ENCODE measurements at regions not wholly inside any gene's neighbourhood (a gene's known extent, or its start where the extent isn't known, plus 50 kb on each side); places are given as distances from the start of the nearest gene placed in this dataset.

- DNase-seq (ENCODE audit: low spot score): no peak
These were observed 307.8 kb upstream of the AGTR1 start for GRCh38 chr3:148389916-148390315.

- DNase-seq (ENCODE audit: low spot score): no peak
These were observed 301.9 kb upstream of the AGTR1 start for GRCh38 chr3:148395821-148396220.

DNA sequence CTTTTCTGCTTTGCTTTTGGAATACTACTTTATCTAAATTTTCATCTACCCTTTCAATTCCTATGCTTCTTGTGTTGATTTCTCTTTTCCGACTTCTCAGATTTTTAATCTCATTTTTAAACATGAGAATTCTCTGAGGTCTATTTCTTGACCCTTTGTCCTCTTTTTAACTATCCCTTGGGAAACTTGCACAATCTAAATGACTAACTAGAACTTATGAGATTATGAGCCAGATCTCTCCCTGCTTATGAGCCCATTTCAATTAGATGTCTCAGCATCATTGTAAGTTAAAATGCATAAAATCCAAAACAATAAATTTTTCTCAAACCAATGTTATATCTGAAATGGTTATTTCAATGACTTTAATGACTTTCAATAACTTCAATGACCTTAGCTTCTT, 296.9 kb upstream of the AGTR1 start:
- no peak for DNase-seq (ENCODE audit: low spot score)

DNA sequence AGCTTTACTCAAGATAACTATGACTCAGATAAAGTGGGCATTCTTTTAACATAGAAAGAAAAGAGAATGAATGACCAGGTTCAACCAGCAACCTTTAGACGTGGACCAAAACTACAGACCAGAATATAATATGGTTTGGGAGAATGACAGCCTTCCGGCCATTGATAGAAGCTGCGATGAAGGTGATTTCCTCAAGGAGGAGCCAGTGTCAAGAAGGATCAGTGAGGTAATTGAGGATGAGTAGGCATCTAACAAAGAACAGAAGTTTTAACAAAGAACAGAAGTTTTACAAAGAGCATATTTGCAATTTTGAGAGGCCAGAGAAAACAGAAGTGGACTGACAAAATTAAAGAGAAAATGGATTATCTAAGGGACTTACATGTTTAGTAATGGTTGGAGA, 289.0 kb upstream of the AGTR1 start:
- DNase-seq (ENCODE audit: low spot score): no peak

DNA sequence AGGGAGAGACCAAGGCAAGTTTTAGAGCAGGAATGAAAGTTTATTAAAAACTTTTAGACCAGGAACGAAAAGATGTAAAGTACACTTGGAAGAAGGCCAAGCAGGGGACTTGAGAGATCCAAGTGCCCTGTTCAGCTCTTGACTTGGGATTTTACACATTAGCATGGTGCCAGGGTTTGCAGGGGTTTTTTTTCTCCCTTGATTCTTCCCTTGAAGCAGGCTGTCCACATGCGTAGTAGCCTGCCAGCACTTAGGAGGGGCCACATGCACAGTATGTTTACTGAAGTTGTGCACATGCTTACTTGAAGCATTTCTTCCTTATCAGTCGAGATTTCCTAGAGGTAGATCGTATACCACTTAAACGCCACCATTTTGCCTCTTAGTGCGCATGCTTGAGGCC, 277.5 kb upstream of the AGTR1 start:
- DNase-seq (ENCODE audit: low spot score): no peak

DNA sequence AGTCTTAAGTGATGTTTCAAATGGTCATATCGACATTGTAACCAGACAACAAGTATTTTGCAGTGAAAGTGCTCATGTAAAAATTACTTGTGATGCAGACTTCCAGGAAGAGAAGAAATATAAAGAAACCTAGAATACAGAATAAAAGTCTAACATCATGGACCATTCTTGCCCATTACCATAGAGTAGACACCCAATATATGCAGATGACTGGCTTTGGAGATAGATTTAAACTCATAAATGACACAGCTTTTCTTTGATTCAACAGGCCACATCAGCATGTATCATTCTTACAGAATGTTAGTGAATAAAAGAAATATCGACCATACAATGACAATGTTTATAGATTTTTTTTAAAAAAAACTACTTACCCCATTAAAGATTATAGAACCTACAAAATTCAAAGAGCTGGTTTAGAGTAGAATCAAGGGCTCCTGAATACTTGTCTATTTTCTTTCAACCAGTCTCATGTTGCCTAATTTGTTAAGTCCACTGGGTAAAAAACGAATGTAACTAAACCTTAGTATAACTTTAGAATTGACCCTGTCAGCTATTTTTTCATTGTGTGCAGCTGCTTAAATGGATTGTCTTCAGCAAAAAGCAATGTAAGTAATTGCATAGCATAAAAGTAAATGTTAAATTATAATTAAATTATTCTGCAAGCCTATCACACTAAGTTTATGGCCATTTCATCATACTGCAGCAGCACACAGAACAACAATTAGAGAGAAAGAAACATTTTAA, 268.7 kb upstream of the AGTR1 start:
- DNase-seq (ENCODE audit: low spot score): no peak

- DNase-seq (ENCODE audit: low spot score): no peak
These were observed 264.0 kb upstream of the AGTR1 start for GRCh38 chr3:148433665-148434064.

DNA sequence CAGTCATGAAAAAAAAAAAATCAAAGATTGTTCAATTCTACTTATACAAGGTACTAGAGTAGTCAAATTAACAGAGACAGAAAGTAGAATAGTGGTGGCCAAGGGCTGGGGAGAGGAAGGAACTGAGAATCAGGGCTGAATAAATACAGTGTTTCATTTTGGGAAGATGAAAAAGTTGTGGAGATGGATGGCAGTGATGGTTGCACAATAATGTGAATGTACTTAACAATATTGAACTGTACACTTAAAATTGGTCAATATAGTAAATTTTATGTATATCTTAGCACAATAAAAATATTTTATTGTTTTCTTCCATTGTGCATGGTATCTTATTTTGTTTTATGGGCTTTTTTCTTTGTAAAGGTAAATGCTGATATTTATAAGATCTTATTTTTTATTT, 262.2 kb upstream of the AGTR1 start:
- DNase-seq (ENCODE audit: low spot score): no peak

DNA sequence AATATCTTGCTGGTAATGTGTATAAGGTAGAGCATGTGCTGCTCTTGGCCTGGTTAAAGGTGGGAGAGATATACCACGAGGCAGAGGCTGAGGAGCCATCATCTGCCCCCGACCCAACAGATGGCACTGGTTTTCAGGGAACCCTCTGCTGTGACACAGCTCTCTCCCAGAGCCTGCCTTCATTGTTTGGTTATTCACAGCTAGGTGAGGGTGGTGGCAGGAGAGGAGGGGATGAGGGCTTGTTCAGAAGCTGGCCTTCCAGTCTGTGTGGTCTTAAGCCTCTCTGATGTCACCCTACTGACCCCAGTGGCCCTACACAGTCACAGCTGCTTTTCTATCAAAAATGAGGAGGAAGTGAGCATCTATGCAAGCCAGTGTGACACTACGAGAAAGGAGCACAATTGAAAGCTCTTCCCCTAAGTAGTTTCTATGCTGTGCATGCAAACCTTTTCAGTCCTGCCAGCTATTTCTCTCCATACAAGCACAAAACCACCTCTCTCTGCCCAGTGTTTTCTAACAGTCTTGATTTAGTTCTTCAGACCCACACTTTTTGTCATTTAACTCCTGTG, 258.4 kb upstream of the AGTR1 start:
- peak; percentile 56 for DNase-seq (ENCODE audit: low spot score)

DNA sequence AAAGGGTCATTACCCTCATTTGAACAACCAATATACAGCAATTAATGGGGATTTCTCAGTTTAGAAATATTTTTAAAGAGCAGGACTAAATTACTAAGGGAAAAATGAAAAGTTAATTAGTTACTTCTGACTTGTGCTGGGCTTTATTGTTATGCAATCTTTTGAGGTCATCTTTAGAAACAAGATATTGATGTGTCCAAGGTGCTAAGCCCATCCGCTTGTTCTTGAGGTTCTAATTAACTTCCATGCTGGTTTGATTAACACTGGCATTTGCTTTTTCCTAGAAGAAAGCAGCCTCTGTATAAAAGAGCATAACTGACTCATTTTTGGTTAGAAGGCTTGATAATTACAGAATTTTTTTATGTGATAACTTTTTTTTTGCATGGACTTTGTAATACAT, 256.5 kb upstream of the AGTR1 start:
- no peak for DNase-seq (ENCODE audit: low spot score)

DNA sequence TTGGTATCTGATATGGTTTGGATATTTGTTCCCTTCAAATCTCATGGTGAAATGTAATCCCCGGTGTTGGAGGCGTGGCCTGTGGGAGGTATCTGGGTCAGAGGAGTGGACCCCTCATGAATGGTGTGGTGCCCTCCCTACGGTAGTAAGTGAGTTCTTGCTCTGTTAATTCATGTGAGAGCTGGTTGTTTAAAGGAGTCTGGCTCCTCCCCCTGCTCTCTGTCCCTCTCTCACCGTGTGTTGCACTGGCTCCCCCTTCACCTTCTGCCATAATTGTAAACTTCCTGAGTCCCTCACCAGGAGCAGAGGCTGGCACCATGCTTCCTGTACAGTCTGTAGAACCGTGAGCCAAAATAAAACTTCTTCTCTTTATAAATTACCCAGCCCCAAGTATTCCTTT, 246.9 kb upstream of the AGTR1 start:
- no peak for DNase-seq (ENCODE audit: low spot score)

DNA sequence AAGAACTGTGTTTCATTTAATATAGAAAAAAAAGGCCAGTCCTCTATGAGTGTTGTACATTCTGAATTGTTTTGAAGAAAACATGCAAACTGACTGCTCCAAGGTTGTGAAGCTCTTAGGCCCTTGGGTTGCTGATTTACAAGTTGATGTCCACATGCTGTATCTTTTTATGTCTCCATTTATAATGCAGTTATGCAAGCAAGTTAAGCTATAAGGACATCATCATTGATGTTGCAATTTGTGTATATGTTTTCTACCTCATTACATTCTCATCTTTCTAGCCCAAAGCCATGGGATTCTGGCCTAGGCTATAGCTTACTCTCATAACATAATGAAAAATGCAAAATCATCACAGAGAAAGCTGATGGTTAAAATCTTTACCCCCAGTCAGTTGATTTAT, 245.7 kb upstream of the AGTR1 start:
- DNase-seq (ENCODE audit: low spot score): no peak

DNA sequence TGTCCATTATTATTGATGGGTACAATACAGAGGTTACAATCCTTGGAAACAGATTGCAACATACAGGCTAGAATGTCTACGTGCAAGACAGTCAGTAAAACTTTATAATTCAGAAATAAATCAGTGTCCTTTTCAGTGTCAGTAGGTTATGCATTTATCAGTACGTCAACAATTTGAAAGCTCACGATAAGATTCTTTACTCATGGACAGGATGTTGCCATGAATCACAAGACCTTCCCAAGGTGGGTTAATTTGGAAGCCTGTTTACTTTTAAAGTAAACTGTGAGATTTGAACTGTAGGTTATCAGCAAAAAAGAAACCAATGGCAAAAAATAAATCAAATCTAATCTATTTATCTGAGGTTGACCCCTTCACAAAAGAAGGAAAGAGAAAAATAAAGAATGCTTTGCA, 243.9 kb upstream of the AGTR1 start:
- DNase-seq (ENCODE audit: low spot score): no peak

- no peak for DNase-seq (ENCODE audit: low spot score)
These were observed 242.6 kb upstream of the AGTR1 start for GRCh38 chr3:148455098-148455497.

GRCh38 chr3:148457886-148458285, 239.8 kb upstream of the AGTR1 start:
- DNase-seq (ENCODE audit: low spot score): no peak

- no peak for DNase-seq (ENCODE audit: low spot score)
These were observed 237.7 kb upstream of the AGTR1 start for GRCh38 chr3:148459931-148460513.

- DNase-seq (ENCODE audit: low spot score): no peak
These were observed 237.0 kb upstream of the AGTR1 start for GRCh38 chr3:148460686-148461085.

GRCh38 chr3:148464246-148464645, 233.5 kb upstream of the AGTR1 start:
- no peak for DNase-seq (ENCODE audit: low spot score)

- DNase-seq (ENCODE audit: low spot score): no peak
These were observed 231.6 kb upstream of the AGTR1 start for GRCh38 chr3:148466143-148466542.

- DNase-seq (ENCODE audit: low spot score): no peak
These were observed 230.5 kb upstream of the AGTR1 start for GRCh38 chr3:148466980-148467740.

- no peak for DNase-seq (ENCODE audit: low spot score)
These were observed 220.3 kb upstream of the AGTR1 start for GRCh38 chr3:148477375-148477774.

DNA sequence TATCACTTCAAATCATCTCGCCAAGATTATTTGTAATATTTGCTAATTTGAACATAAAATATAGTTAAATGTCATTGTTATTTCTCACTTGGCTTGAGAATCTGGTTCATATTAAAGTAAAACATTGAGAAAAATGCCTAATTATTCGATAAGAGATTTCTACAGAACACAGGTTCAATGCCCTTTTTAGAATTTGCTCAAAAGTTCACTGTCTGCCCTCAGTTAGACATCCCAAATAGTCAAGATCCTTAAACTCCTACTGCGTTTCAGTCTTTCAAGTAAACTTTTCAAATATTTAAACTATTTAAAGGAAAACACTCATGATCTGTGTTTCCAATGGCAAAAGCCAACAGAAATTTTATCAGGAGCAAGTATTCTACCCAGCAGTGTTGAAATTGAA, 204.1 kb upstream of the AGTR1 start:
- no peak for DNase-seq (ENCODE audit: low spot score)

DNA sequence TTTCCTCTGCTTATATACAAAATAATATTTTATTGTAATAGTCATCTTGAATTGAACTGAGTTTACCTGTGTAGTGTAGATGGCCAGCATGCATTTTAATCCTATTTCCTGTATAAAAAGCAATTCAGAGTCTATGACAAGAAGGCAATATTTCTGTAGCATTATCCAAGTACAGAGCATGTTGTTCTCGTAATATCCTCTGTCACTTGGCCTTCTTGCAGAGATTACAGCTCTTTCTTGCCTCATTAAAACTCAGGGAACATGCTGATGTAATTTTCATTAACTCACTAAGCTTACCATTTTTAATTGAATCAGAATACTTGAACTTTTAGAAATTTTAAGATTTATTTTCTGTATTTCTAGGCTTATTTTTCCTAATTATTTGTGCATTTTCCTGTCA, 203.3 kb upstream of the AGTR1 start:
- DNase-seq (ENCODE audit: low spot score): no peak
